IMR-90 (cell line): ENCODE measurements at regions not wholly inside any gene's neighbourhood (a gene's known extent, or its start where the extent isn't known, plus 50 kb on each side); places are given as distances from the start of the nearest gene placed in this dataset.

ENCODE experiments used
- ATAC-seq: fragments of 200-7000 bp; cut with Tn5 transposase; 2 replicates; pipeline ENCODE4 v1.9.1; 2020; ENCODE audit warnings: low read depth, mild to moderate bottlenecking, moderate library complexity
- BruUV-seq: library from RNA; stranded (reverse); fragments of 400-500 nt; replicated peaks from 2 replicates; lab custom pipeline; 2021; lab: Mats Ljungman, UMichigan
- CTCF ChIA-PET: fragments of 300-600 bp; formaldehyde crosslinking; extraction: SDS; loops from one replicate; lab custom pipeline; 2021; ENCODE audit warnings: antibody characterized with exemption; lab: Yijun Ruan, JAX
- POLR2A ChIA-PET: fragments of 300-600 bp; sonication (Branson Sonifier 250); formaldehyde crosslinking; loops from one replicate; lab custom pipeline; 2022; ENCODE audit warnings: antibody characterized with exemption; ENCODE audit not compliant: unreplicated experiment; lab: Charles Lee
- DNase-seq: peaks from one replicate; pipeline ENCODE4 v3.0.0; 2013
- H2AFZ ChIP-seq: replicated peaks from 2 replicates; pipeline ENCODE3; 2013; ENCODE audit warnings: low read length, mild to moderate bottlenecking; ENCODE audit not compliant: poor library complexity
- H2AK5ac ChIP-seq: 2 replicates; pipeline ENCODE4 v1.6.1; 2013; ENCODE audit warnings: low read depth, low read length, inconsistent platforms
- H2AK9ac ChIP-seq: replicated peaks from 2 replicates; pipeline ENCODE3; 2013; ENCODE audit warnings: mild to moderate bottlenecking, low read depth, low read length, moderate library complexity; ENCODE audit not compliant: poor library complexity
- H2BK120ac ChIP-seq: 2 replicates; pipeline ENCODE4 v1.6.1; 2013; ENCODE audit warnings: low read depth, low read length, inconsistent platforms
- H2BK15ac ChIP-seq: 3 replicates; pipeline ENCODE4 v1.6.1; 2013; ENCODE audit warnings: low read depth, low read length, inconsistent platforms
- H2BK20ac ChIP-seq: 2 replicates; pipeline ENCODE4 v1.6.1; 2013; ENCODE audit warnings: low read depth, mild to moderate bottlenecking, inconsistent platforms, low read length, moderate library complexity
- H2BK5ac ChIP-seq: 2 replicates; pipeline ENCODE4 v1.6.1; 2013; ENCODE audit warnings: mild to moderate bottlenecking, low read depth, low read length, inconsistent platforms; ENCODE audit not compliant: poor library complexity, severe bottlenecking
- H3K14ac ChIP-seq: replicated peaks from 2 replicates; pipeline ENCODE4 v1.6.1; 2013; ENCODE audit warnings: low read depth, low read length, inconsistent platforms
- H3K18ac ChIP-seq: 2 replicates; pipeline ENCODE4 v1.6.1; 2013; ENCODE audit warnings: low read depth, low read length, control low read depth
- H3K23ac ChIP-seq: 2 replicates; pipeline ENCODE4 v1.6.1; 2013; ENCODE audit warnings: low read depth, low read length, inconsistent platforms
- H3K27ac ChIP-seq: 2 replicates; pipeline ENCODE4 v1.5.1; 2013; ENCODE audit warnings: mild to moderate bottlenecking, control low read depth, low read length; ENCODE audit not compliant: insufficient read depth
- H3K27me3 ChIP-seq: 2 replicates; pipeline ENCODE4 v1.6.1; 2013; ENCODE audit warnings: low read length; ENCODE audit not compliant: control insufficient read depth, insufficient read depth
- H3K36me3 ChIP-seq: 2 replicates; pipeline ENCODE4 v1.6.1; 2013; ENCODE audit warnings: low read length, mixed read lengths; ENCODE audit not compliant: control insufficient read depth, insufficient read depth
- H3K4ac ChIP-seq: 2 replicates; pipeline ENCODE4 v1.6.1; 2013; ENCODE audit warnings: low read depth, low read length, inconsistent platforms
- H3K4me1 ChIP-seq: 2 replicates; pipeline ENCODE4 v1.6.1; 2013; ENCODE audit warnings: low read length, mixed read lengths; ENCODE audit not compliant: control insufficient read depth, insufficient read depth
- H3K4me2 ChIP-seq: 2 replicates; pipeline ENCODE4 v1.6.1; 2013; ENCODE audit warnings: low read depth, mild to moderate bottlenecking, control low read depth, low read length, moderate library complexity
- H3K4me3 ChIP-seq: 2 replicates; pipeline ENCODE4 v1.5.1; 2013; ENCODE audit warnings: low read depth, mild to moderate bottlenecking, control low read depth, low read length, moderate library complexity; ENCODE audit not compliant: insufficient read depth
- H3K56ac ChIP-seq: 2 replicates; pipeline ENCODE4 v1.6.1; 2013; ENCODE audit warnings: low read length, inconsistent platforms; ENCODE audit not compliant: insufficient read depth; ENCODE audit errors: extremely low read depth
- H3K79me1 ChIP-seq, 2 experiments: 2 replicates each; pipeline ENCODE4 v1.6.1; 2013; ENCODE audit warnings: low read length in 2 of 2, inconsistent platforms in 1 of 2, low read depth in 1 of 2
- H3K9ac ChIP-seq: 2 replicates; pipeline ENCODE4 v1.6.1; 2013; ENCODE audit warnings: low read depth, low read length, control low read depth
- H3K9me1 ChIP-seq: 2 replicates; pipeline ENCODE4 v1.6.1; 2013; ENCODE audit warnings: low read length, inconsistent platforms; ENCODE audit not compliant: insufficient read depth
- H3K9me3 ChIP-seq: 2 replicates; pipeline ENCODE4 v1.6.1; 2013; ENCODE audit warnings: low read length; ENCODE audit not compliant: control insufficient read depth, insufficient read depth
- H4K20me1 ChIP-seq: 2 replicates; pipeline ENCODE4 v1.6.1; 2013; ENCODE audit warnings: low read length, inconsistent platforms; ENCODE audit not compliant: insufficient read depth
- H4K5ac ChIP-seq: 2 replicates; pipeline ENCODE4 v1.6.1; 2013; ENCODE audit warnings: mild to moderate bottlenecking, low read depth, low read length, control low read depth
- H4K8ac ChIP-seq, 2 experiments: 2 replicates each; pipeline ENCODE4 v1.6.1; 2013; ENCODE audit warnings: low read depth in 2 of 2, low read length in 2 of 2, control low read depth in 1 of 2, inconsistent platforms in 1 of 2
- H4K91ac ChIP-seq: 2 replicates; pipeline ENCODE4 v1.6.1; 2013; ENCODE audit warnings: low read depth, low read length, inconsistent platforms; ENCODE audit not compliant: insufficient read depth
- BHLHE40 ChIP-seq: fragments of 150-350 bp; IDR thresholded peaks from 2 replicates; pipeline ENCODE4 v1.6.1; 2016; ENCODE audit warnings: mild to moderate bottlenecking, low read depth, low read length
- CEBPB ChIP-seq: IDR thresholded peaks from 2 replicates; pipeline ENCODE4 v1.6.1; 2012; ENCODE audit warnings: low read depth, low read length, improper control_type of control experiment
- FOS ChIP-seq: fragments of 150-350 bp; IDR thresholded peaks from 2 replicates; pipeline ENCODE4 v1.6.1; 2016; ENCODE audit warnings: low read depth, low read length
- MAZ ChIP-seq: IDR thresholded peaks from 2 replicates; pipeline ENCODE4 v1.6.1; 2012; ENCODE audit warnings: low read depth, mild to moderate bottlenecking, low read length, improper control_type of control experiment, moderate library complexity, borderline replicate concordance
- USF2 ChIP-seq: fragments of 150-350 bp; IDR thresholded peaks from 2 replicates; pipeline ENCODE4 v1.6.1; 2017; ENCODE audit warnings: mild to moderate bottlenecking, antibody characterized with exemption, low read length, low read depth
- WGBS, 2 experiments: methylation state at CpG; one replicate each; pipeline versions ENCODE4 v1.1.5 to v1.1.7; 2013; ENCODE audit warnings: missing lambda C conversion rate in 2 of 2; ENCODE audit not compliant: insufficient read length in 1 of 2; ENCODE audit errors: extremely low coverage in 2 of 2; 5-methylcytosine and 5-hydroxymethylcytosine counted together
- dilution Hi-C: fragments of 300-500 bp; cut with HindIII; formaldehyde crosslinking; loops from one replicate; pipeline ENCODE4 v1.14.3; 2018; ENCODE audit warnings: low sequenced_read_pairs; ENCODE audit not compliant: unreplicated experiment
- in situ Hi-C: fragments of 300-500 bp; cut with MboI; formaldehyde crosslinking; loops from 3 replicates; pipeline ENCODE4 v1.14.3; 2019; ENCODE audit warnings: low sequenced_read_pairs, inconsistent platforms, mixed read lengths
- intact Hi-C: fragments of 100-400 bp; cut with micrococcal nuclease; formaldehyde crosslinking; loops from 2 replicates; pipeline ENCODE4 v1.10.0; 2022
- TF ChIP-seq, protein P1 (sequence below): fragments of 150-350 bp; IDR thresholded peaks from 2 replicates; pipeline ENCODE4 v1.6.1; 2016; ENCODE audit warnings: low read depth, mild to moderate bottlenecking, low read length, moderate library complexity, borderline replicate concordance

DNA sequence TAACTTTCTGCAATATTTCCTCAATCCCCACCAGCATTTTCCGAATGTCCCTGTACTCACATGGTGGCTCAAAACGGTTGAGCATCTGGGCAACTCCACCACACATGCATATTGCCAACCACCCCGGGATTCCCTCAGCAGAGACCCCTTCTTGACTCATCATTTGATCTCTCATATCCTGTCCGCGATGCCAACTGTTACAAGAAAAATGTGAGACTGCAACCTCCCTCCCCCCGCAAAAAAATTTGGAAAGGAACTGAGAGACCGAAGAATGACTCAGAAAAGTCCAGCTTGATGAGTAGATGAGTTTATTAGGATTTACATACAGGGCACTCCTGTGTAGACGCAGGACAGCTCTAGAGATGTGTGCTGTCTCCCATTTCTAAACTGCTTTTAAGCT is 561.4 kb downstream of the ZIC3 start:
- Histone ChIP-seq H3K79me1 (no peaks in the 10 kb centered on the region), H3K27me3 (no peaks in the 10 kb centered on the region), H3K9ac (no peak overlapping the region), H2BK15ac (no peak overlapping the region), H2BK120ac (no peak overlapping the region), H4K8ac (no peak overlapping the region), H4K91ac (no peak overlapping the region), H2BK20ac (no peak overlapping the region), H3K4me1 (no peaks in the 10 kb centered on the region), H3K4me2 (no peak overlapping the region), H2BK5ac (no peak overlapping the region), H2AK5ac (no peak overlapping the region), H3K18ac (no peak overlapping the region), H2AFZ (no peak overlapping the region), H3K36me3 (no peaks in the 10 kb centered on the region), H3K27ac (no peak overlapping the region), H3K4me3 (no peak overlapping the region), H2AK9ac (no peak overlapping the region), H4K20me1 (no peaks in the 10 kb centered on the region), H3K56ac (no peak overlapping the region), H3K4ac (no peak overlapping the region), H3K9me3 (no peaks in the 10 kb centered on the region), H3K14ac (no peak overlapping the region), H4K5ac (no peak overlapping the region), H3K23ac (no peak overlapping the region), H3K9me1 (no peaks in the 10 kb centered on the region)
- in situ Hi-C loops (no loop called here), dilution Hi-C loops (no loop called here), intact Hi-C loops (no loop called here)
- ATAC-seq (no peak), DNase-seq (no peak)
- WGBS, 2 experiments, result 28% methylated on average over 2 of the region's 8 CpGs; no CpG with 5 or more reads in 1 of the 2 experiments
- CTCF ChIA-PET, result interaction anchor here (0.9 kb wide), 1 partner anchor 23 kb away, joined by 3 read pairs; no protein-coding TSS in a partner anchor
- TF ChIP-seq FOS (no peak), BHLHE40 (no peak), CEBPB (no peak), USF2 (no peak), MAZ (no peak)
- TF ChIP-seq, protein P1, sequence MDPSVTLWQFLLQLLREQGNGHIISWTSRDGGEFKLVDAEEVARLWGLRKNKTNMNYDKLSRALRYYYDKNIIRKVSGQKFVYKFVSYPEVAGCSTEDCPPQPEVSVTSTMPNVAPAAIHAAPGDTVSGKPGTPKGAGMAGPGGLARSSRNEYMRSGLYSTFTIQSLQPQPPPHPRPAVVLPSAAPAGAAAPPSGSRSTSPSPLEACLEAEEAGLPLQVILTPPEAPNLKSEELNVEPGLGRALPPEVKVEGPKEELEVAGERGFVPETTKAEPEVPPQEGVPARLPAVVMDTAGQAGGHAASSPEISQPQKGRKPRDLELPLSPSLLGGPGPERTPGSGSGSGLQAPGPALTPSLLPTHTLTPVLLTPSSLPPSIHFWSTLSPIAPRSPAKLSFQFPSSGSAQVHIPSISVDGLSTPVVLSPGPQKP, result no peak
- no TSS peak for BruUV-seq
- POLR2A ChIA-PET, result no interaction called here
